ENCODE measurements at regions not wholly inside any gene's neighbourhood (a gene's known extent, or its start where the extent isn't known, plus 50 kb on each side); places are given as distances from the start of the nearest gene placed in this dataset.

GRCh38 chr9:12266758-12267157 is 426.4 kb upstream of the TYRP1 start:
- no peak for TF ChIP-seq CTCF (IDR thresholded peaks at IDR 0.05; ENCODE audit: insufficient read depth, low read depth, low read length, missing control alignments)
- no peak for DNase-seq (ENCODE audit: low read depth)
- H3K4me3 ChIP-seq (ENCODE audit: low read length): no peak overlapping the region

- TF ChIP-seq CTCF (IDR thresholded peaks at IDR 0.05; ENCODE audit: insufficient read depth, low read depth, low read length, missing control alignments): no peak
- DNase-seq (ENCODE audit: low read depth): no peak
- H3K4me3 ChIP-seq (ENCODE audit: low read length): no peak overlapping the region
These were observed 421.7 kb upstream of the TYRP1 start for GRCh38 chr9:12271421-12271891.

GRCh38 chr9:12272471-12273120 is 420.6 kb upstream of the TYRP1 start:
- TF ChIP-seq CTCF (IDR thresholded peaks at IDR 0.05; ENCODE audit: insufficient read depth, low read depth, low read length, missing control alignments): no peak
- DNase-seq (ENCODE audit: low read depth): no peak
- H3K4me3 ChIP-seq (ENCODE audit: low read length): no peak overlapping the region

- TF ChIP-seq CTCF (IDR thresholded peaks at IDR 0.05; ENCODE audit: insufficient read depth, low read depth, low read length, missing control alignments): no peak
- no peak overlapping the region for H3K4me3 ChIP-seq (ENCODE audit: low read length)
- no peak for DNase-seq (ENCODE audit: low read depth)
These were observed 418.6 kb upstream of the TYRP1 start for GRCh38 chr9:12274577-12274976.

GRCh38 chr9:12276505-12276904 is 416.7 kb upstream of the TYRP1 start:
- H3K4me3 ChIP-seq (ENCODE audit: low read length): no peak overlapping the region
- TF ChIP-seq CTCF (IDR thresholded peaks at IDR 0.05; ENCODE audit: insufficient read depth, low read depth, low read length, missing control alignments): no peak
- DNase-seq (ENCODE audit: low read depth): no peak

- no peak for TF ChIP-seq CTCF (IDR thresholded peaks at IDR 0.05; ENCODE audit: insufficient read depth, low read depth, low read length, missing control alignments)
- no peak overlapping the region for H3K4me3 ChIP-seq (ENCODE audit: low read length)
- DNase-seq (ENCODE audit: low read depth): no peak
These were observed 403.5 kb upstream of the TYRP1 start for GRCh38 chr9:12289711-12290110.
